ENCODE measurements at regions not wholly inside any gene's neighbourhood (a gene's known extent, or its start where the extent isn't known, plus 50 kb on each side); places are given as distances from the start of the nearest gene placed in this dataset.
"Not testable (repeated sequence)": the region's sequence is repeated elsewhere in the genome, so short reads cannot be mapped to it uniquely, and the experiment has no call there.

DNA sequence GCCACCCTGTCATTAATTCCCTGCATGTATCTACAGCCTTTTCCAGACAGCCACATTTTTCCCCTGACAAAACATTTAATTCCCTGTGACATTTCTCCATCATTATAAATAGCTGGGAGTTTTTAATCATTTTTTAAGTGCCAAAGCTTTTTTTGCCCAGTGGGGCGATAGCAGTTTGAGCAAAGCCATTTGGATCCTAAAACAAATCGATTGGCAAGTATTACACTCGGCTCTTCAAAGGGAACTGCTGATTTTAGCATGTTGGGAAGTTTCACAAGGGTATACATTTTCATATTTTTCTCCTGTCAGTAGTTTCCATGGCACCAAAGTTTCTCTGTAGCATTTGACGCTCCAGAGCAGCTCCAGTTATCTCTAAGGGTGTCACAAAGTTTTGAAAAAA is 210.8 kb downstream of the HIPK3 start:
- DNase-seq (ENCODE audit: low read depth): no peak

DNA sequence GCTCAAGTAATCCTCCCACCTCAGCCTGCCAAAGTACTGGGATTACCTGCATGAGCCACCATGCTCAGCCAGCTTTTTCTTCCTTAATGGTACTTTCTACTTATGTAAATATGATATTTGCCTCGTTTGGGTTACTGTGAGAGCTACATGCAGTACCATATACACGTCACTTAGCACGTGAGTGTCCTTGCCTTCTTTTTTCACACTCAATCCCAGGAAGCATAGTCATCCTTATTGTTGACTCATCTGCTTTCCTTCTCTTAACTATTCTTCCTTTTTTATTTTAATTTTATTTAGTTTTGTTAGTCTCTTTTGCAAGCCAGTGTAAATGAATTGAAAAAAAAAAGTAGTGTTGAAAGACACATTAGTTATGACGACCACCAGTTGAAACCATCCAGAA is 205.9 kb downstream of the HIPK3 start:
- DNase-seq (ENCODE audit: low read depth): peak; percentile 48

DNA sequence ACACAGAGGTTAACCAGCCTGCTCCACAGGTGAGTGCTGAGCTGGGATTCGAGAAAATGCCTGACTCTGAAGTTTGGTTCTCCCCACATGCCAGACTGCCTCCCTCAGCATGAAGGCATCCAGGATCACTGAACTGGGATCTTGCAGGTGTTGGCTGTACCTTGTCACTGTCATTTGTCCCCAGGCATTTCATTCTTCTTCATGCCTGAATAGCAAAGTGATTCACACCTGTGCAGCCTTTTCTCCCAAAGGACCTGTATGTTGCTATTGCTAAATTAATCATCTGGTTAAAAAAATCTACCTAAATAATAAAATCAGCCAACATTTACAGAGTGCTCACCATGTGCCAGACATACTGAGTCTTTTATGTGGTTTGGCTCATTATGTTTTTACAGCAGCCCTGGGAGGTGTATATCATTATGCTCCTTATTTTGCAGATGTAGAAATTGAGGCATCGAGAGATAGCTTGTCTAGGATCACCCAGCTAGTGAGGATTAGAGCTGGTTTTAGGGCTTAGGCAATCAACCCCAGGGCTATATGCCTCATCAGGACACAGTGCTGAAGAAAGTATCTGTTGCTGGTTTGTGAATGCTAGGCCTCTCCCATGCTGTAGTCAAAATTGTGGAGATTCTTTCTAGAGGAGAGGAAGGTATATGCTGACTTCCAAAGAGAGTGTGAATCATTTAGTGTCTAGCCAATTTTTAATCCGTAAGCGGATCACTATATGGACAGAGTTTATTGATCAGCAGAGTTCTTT is 204.4 kb downstream of the HIPK3 start:
- DNase-seq (ENCODE audit: low read depth): peak; percentile 75

DNA sequence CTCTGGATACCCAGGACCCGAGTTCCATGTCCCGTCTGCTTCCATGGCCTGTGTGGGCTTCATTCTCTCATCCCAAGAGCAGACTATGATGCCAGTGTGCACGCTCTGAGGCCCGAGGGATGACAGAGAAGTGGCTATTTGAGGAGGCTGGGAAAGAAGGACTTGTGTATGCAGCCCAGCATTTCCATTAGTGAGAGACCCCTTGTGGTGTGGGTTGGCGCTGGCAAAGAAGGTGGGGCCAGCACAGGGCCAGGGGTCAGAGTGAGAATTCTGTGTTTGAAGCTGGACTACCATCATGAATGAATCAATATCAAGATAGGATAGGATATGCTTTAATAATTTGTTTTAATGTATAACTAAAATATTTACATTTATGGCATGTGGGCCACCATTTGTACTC is 200.8 kb downstream of the HIPK3 start:
- no peak for DNase-seq (ENCODE audit: low read depth)

DNA sequence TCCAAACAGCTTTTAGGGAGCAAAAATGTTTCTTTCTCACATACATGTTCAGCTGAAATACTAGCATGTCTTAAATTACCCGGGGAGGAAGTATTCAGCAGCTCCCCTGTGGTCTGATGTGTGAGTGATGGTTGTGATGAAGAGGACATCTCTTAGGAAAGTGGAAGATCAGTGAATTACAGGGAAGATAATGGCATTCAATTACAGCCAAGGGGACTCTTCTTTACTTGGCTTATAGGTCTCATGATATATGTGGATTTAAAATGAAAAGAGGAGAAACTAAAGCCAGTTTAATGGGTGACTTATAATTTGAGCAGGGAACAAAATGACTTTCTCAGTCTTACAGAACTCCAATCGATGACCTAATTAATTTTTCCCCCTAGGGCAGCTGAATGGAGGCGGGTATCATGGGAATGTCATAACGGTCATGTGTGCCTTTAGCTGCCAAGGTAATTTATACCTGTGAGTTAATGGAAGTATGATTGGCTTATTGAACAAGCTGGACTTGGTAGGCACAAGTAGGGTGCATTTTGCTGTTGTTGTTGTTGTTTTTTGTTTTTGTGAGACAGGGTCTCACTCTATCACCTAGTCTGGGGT is 198.8 kb downstream of the HIPK3 start:
- DNase-seq (ENCODE audit: low read depth): no peak

DNA sequence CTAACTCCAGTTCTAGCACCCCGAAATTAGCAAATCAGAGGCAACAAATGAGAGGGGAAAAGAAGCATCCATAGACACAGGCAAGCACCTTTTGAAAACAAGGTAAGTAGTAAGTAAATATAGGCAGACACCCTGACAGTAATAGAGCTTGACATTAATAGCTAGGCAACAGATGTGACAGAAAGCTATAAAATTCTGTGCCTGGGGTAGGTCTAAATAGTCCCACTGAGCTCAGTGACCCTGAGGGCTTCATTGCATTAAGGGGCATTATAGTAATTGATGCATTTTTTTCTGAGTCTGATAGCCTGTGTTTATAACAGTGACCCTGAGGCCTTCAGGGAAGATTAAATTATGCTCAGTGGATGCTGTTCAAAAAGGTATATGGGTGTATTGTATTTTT is 197.1 kb downstream of the HIPK3 start:
- no peak for DNase-seq (ENCODE audit: low read depth)

DNA sequence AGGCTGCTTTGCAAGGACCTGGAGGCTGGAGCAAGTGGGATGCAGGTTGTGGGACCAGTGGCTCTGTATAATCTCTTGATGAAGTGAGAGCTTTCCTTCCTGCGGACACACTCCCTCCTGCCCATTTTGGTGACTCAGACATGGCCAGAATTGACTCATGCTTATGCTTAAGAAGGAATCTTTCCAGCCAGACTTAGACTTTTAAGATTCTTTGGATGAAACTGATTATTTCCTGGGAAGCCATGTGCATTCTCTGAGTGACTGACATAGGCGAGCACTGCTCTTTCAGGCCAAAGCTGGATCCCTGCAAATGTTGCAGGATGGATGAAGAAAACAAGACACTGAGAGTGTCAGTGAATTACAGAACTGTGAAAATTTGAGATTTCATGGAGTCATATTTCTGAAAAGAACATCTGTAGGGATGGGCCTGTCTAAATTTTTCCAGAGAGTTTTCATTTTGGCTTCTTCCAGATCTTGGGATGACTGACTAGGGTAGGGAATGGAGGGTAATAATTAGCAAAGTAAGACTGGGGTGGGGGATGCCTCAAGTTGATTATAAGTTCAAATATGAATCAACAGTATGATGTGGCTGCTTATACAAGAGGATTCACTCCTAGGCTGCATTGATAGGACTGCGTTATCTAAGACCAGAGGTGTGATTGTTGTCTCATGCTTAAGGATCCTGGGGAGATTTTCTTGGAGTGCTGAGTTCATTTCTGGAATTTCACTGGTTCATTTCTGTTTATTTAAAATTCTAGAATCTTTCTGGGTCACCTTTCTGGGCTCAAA is 195.8 kb downstream of the HIPK3 start:
- DNase-seq (ENCODE audit: low read depth): peak; percentile 88

DNA sequence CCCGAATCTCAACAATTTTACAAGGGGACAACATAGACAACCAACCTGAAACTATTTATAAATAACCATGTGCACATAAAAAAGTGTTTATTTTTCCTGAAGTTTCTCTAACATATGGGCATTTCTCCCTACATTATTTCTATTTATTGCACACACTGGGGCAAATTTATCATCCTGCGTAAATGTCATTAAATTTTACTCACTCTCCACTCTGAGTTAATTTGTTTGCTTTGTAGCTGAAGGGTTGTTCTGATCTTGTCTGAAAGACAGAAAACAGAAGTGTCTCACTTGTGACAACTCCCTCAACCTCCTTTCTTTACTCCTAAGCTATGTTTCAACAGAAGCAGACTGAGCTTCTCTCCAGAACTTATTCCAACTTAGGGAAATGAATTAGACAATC is 194.2 kb downstream of the HIPK3 start:
- no peak for DNase-seq (ENCODE audit: low read depth)

DNA sequence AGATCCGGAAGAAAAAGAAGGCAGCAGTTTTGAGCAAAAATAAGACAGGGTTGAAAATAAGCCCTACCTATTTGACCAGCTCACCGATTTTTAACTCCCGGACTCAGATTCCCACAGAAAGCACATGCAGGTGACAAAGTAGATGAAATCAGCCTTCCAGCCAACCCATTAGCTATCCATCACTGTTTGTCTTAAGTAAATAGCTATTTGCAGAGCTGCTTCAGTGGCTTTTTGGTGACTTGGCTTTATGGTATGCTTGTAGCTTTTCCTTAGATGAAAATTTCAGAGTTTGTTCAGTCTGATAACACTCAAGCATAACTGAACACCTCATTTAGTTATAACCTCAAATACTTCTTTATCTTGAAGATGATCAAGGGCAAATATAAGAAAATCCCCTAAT is 192.6 kb downstream of the HIPK3 start:
- DNase-seq (ENCODE audit: low read depth): no peak

DNA sequence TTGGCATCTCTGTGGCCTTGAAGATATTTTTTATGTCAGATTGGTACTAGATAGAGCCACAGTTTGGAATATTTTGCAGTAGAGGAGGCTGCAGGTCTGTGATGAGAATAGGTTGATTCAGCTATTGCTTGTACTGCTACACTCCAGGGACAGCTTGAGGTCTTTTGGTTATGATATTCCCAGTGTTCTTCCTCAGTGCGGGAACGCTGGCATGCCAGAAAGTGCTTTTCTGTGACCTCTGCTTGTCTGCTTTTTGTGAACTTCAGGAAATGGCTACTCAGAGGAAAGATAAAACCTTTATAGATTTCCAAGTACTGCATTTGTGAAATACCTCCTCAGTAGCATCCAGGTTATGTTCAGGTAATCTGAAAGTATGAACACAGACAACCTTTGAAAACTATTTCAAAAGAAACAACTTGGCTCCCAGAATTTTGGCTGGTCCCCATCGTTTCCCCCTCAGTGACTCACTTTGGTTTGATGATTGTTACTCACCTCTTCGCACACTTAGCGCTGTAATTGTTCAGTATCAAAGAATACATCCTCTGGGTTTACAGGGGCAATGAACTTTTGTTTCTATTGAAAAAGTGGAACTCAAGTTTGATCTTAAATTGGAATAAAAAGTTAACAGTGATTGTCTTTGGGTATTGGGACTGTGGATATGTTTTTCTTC is 191.4 kb downstream of the HIPK3 start:
- peak; percentile 46 for DNase-seq (ENCODE audit: low read depth)

DNA sequence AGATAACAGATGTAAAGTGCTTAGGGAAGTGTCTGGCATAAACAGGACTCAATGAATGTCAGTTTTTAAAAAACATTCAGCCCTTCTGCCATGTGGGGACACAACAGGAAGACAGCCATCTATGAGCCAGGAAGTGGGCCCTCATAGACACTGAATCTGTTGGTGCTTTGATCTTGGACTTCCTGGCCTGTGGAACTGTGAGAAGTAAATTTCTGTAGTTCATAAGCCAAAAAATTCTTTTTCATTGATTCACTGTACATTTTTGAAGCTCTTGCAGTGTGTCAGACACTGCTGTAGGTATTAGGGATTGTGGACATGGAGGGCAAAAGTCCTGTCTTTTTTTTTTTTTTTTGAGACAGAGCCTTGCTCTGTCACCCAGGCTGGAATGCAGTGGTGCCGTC is 188.6 kb downstream of the HIPK3 start:
- peak; percentile 60 for DNase-seq (ENCODE audit: low read depth)

DNA sequence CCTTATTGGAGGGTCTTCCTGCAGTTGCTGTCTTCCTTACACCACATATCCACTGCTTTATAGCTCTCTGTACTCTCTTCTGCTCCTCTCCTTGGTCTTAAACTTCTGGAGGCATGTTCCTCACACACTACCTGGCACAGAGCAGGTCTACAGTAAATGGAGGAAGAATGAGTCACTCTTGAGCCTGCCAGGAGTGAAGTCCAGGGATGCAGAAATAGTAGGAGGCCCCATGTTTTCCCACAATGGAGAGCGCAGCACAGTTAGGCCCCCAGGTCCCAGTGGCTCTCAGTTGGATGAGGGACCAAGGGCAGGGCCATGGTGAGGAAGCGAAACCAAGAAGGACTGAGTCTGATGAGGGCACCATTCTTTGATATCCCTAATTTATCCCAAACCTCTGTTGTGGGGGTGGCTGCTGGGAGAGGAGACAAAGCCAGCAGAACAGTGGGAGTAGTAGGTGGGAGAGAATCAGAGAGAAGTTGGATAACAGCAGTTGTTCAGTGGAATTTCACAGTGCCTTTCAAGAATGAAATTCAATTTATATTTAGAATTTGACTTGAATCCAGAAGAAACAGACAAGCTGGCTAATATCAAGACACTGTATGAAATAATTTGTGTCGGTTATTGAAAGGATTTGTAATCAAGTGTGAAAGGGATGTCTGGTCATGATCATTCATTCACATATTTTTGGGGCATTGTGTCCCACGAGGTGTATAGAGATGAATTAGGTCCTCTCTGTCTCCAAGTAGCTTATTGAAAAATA is 187.8 kb downstream of the HIPK3 start:
- peak; percentile 23 for DNase-seq (ENCODE audit: low read depth)

DNA sequence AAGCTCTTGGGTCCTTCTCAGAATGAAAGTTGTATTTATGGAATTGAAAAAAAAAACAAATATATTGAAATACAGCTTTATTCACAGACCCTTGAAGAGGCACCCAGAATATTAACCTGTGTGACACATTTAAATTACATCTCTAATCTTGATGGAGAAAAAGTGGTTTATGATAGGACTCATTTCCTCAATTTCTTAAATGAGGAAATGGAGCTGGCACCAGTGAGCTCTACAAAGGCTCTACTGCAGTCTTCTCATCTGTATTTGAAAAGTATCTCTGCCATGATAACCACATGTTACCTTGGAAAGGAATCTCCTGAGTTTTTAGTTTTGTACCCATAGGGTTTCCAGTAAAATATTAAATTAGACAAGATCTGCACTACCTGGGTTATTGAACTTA is 186.5 kb downstream of the HIPK3 start:
- no peak for DNase-seq (ENCODE audit: low read depth)

DNA sequence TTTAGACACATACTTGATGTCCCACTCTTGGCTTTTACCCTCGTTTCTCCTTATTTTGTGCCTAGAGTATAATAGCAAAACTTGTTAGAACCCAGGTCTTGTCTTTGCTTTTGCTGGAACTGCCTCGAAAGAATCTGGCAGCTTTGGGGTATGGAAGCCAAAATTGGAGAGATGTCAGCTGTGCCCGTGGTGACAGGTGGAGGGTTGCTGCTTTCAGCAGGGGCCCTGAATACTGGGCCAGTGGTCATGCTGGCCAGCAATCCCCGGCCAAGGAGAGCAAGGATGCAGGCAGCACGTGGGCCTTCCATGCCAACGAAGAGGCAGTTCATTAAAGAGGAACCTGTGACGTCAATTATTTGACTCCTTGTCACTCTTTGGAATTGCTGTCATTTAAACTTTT is 181.1 kb downstream of the HIPK3 start:
- no peak for DNase-seq (ENCODE audit: low read depth)

DNA sequence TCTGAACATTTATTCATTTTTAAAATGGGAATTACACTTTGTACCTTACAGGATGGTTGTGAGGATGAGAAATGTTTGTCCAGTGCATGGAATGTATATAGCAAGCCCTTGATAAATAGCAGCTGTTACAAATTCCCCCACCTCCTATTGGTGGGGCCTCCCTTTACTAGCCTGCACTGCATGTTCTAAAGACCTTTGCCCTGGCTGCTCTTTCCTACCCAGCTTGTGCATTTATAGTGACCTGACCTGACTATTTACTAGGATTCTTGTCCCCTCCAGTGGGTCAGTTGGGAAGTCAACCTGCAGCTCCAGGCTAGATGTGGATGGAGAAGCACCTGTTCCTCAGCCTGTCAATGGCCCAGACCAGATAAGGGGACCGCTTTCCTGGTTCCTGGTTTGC is 180.3 kb downstream of the HIPK3 start:
- DNase-seq (ENCODE audit: low read depth): no peak

DNA sequence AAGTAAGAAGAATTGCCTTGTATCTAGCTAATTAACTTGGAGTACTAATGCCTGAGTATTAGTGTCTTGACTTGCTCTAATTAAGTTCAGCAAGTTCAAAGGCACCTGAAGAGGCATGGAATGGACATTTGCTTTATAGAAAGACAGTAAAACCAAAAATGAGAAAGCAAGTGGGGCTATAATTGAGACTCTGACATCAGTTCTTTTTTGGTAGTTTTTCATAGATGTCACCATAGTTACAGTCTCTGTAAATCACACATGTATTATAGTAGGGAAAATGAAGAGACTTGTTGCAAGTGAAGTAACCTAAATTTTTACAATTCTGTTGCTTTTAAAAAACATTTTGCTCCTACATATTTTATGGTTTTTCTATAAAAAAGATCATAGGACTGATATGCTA is 178.0 kb downstream of the HIPK3 start:
- no peak for DNase-seq (ENCODE audit: low read depth)

DNA sequence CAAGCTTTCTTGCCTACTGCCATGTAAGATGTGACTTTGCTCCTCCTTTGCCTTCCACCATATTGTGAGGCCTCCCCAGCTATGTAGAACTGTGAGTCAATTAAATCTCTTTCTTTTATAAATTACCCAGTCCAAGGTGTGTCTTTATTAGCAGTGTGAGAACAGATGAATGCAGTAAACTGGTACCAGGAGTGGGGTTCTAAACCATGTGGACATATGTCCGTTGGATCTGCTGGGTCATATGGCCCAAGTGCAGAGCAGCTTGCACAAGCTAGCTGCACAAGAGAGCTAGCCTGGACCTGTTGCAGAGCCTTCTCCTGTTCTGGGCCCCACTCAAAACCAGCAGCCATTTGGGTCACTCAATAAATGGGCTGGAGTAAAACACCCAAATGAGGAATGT is 177.1 kb downstream of the HIPK3 start:
- no peak for DNase-seq (ENCODE audit: low read depth)

DNA sequence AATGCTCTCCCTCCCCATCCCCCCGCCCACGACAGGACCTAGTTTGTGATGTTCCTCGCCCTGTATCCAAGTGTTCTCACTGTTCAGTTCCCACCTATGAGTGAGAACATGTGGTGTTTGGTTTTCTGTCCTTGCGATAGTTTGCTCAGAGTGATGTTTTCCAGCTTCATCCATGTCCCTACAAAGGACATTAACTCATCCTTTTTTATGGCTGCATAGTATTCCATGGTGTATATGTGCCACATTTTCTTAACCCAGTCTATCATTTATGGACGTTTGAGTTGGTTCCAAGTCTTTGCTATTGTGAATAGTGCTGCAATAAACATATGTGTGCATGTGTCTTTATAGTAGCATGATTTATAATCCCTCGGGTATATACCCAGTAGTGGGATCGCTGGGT is 171.3 kb downstream of the HIPK3 start:
- not testable (repeated sequence) for DNase-seq (ENCODE audit: low read depth)

DNA sequence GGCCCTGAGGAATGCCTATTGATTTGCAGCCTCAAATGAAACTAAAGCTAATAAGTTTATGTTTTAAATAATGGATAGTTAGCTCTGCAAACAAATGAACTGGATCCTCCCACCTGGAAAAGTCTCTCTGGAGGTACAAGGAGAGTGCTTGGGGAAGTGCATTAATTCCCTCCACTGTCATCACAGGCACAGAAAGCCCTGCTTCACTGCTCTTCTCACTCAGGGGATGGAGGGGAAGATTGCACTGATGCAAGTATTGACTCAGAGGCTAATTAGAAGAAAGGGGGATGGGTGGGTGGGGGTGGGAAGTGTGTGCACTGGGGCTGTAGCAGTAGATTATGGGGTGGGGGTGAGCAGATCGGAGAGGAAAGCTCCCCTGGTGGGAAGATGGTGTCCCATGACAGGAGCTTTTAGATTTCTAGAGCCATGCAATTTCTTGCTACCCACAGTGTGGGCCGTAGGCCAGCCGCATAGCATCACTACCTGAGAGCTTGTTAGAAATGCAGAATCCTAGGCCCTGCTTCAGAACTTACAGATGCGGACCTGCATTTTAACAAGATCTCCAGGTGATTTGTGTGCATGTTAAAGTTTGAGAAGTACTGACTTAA is 163.9 kb downstream of the HIPK3 start:
- no peak for DNase-seq (ENCODE audit: low read depth)

DNA sequence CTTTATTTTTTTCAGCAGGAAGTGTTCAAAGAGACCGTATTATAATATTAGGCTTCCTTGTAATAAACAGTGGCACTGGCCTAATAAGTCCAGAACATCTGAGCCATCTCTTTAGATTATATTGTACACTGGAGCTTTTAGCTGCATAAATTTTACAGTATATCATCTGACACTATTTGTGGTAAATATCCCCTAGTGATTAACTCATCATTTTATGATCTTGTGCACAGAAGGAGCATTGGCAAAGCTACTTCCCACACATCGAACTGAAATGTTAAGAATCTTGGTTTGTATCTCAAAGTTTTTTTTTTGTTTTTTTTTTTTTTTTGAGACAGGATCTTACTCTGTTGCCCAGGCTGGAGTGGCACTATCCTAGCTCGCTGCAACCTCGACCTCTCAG is 162.7 kb downstream of the HIPK3 start:
- DNase-seq (ENCODE audit: low read depth): no peak

DNA sequence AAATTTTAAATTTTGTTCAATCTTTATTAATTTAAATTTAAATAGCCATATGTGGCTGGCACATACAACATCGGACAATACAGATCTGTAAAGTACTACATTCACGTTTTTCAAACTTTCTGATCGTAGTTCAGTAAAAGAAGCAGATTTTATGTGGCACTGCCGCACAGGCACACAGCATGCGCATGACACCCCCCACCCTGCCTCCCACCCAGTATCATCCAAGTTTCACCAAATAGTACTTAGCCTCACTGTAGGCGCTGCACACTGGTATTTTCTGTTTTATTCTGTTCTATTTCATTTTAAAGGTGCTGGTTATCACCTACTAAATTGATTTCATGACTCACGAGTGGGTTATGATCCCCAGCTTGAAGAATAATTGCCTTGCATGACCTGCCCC is 159.9 kb downstream of the HIPK3 start:
- no peak for DNase-seq (ENCODE audit: low read depth)

Measured in RPMI7951 (cell line).